ENCODE measurements at regions not wholly inside any gene's neighbourhood (a gene's known extent, or its start where the extent isn't known, plus 50 kb on each side); places are given as distances from the start of the nearest gene placed in this dataset.
A peak's percentile ranks its signal among the peaks of the same experiment; 100 is the strongest.

- H3K9me3 Mint-ChIP-seq (ENCODE audit: unreplicated experiment) = no peaks in the 10 kb centered on the region
- ChIA-PET CTCF (no interaction called here), POLR2A (no interaction called here)
- BruUV-seq (replicated peaks) = no TSS peak
- no peaks in the 10 kb centered on the region for H3K9me3 ChIP-seq
- intact Hi-C loops (cut with micrococcal nuclease; ENCODE audit: unreplicated experiment) = no loop called here
- no peak for TF ChIP-seq CTCF (IDR thresholded peaks at IDR 0.05; ENCODE audit: insufficient read depth in 1 of 2, low read depth in 1 of 2, low read length in 1 of 2, severe bottlenecking in 1 of 2, unreplicated experiment in 1 of 2)
- no peak for DNase-seq
- no peaks in the 10 kb centered on the region for H3K27me3 ChIP-seq (replicated peaks; ENCODE audit: control insufficient read depth, insufficient read depth, low read length)
- H3K36me3 Mint-ChIP-seq (ENCODE audit: insufficient read depth, unreplicated experiment) = no peaks in the 10 kb centered on the region
- no peaks in the 10 kb centered on the region for H3K4me1 ChIP-seq
- H3K4me3 ChIP-seq (ENCODE audit: low read depth, low read length) = no peak overlapping the region
- H3K27me3 Mint-ChIP-seq (ENCODE audit: insufficient read depth, unreplicated experiment) = peaks cover 19% of the 10 kb centered on the region
- no peaks in the 10 kb centered on the region for H3K36me3 ChIP-seq (ENCODE audit: control insufficient read depth, insufficient read depth, low read length)
- no peak overlapping the region for H3K4me3 Mint-ChIP-seq (ENCODE audit: unreplicated experiment)
- H3K27ac Mint-ChIP-seq (ENCODE audit: unreplicated experiment) = no peak overlapping the region
- no peaks in the 10 kb centered on the region for H3K4me1 Mint-ChIP-seq (ENCODE audit: low read depth, unreplicated experiment)
Measured at GRCh38 chr5:4859500-4860235, 280.5 kb upstream of the ADAMTS16 start.

DNA sequence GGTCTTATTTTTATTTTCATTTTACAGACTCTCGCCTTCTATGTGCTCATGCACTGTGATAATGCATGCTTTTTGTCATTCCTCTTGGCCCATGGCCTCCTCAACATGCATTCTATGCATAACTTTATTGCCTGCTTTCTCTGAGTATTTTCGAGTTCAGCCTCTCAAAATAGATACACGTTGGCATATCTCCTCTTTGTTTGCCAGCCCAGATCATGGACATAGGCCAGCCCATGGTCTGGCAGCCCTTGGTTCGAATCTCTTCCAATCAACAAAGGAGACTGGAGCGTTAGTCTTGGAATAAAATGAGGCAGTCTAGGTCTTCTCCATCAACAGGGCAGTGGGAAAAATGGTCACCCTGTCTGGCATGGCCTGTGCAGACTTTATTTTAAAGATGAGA is 279.5 kb upstream of the ADAMTS16 start:
- Mint-ChIP-seq H3K27ac (ENCODE audit: unreplicated experiment) (no peak overlapping the region), H3K36me3 (ENCODE audit: insufficient read depth, unreplicated experiment) (no peaks in the 10 kb centered on the region), H3K9me3 (ENCODE audit: unreplicated experiment) (no peaks in the 10 kb centered on the region), H3K4me3 (ENCODE audit: unreplicated experiment) (no peak overlapping the region), H3K4me1 (ENCODE audit: low read depth, unreplicated experiment) (no peaks in the 10 kb centered on the region), H3K27me3 (ENCODE audit: insufficient read depth, unreplicated experiment) (peaks cover 19% of the 10 kb centered on the region)
- TF ChIP-seq CTCF (IDR thresholded peaks at IDR 0.05; ENCODE audit: insufficient read depth in 1 of 2, low read depth in 1 of 2, low read length in 1 of 2, severe bottlenecking in 1 of 2, unreplicated experiment in 1 of 2) = no peak
- no peak for DNase-seq
- H3K4me3 ChIP-seq (ENCODE audit: low read depth, low read length) = no peak overlapping the region
- POLR2A ChIA-PET = no interaction called here
- CTCF ChIA-PET = interaction anchor here (0.6 kb wide), 1 partner anchor 524 kb away, joined by 6 read pairs; no protein-coding TSS in a partner anchor
- no peaks in the 10 kb centered on the region for H3K36me3 ChIP-seq (ENCODE audit: control insufficient read depth, insufficient read depth, low read length)
- BruUV-seq (replicated peaks) = no TSS peak
- H3K9me3 ChIP-seq = no peaks in the 10 kb centered on the region
- intact Hi-C loops (cut with micrococcal nuclease; ENCODE audit: unreplicated experiment) = no loop called here
- no peaks in the 10 kb centered on the region for H3K27me3 ChIP-seq (replicated peaks; ENCODE audit: control insufficient read depth, insufficient read depth, low read length)
- H3K4me1 ChIP-seq = no peaks in the 10 kb centered on the region

DNA sequence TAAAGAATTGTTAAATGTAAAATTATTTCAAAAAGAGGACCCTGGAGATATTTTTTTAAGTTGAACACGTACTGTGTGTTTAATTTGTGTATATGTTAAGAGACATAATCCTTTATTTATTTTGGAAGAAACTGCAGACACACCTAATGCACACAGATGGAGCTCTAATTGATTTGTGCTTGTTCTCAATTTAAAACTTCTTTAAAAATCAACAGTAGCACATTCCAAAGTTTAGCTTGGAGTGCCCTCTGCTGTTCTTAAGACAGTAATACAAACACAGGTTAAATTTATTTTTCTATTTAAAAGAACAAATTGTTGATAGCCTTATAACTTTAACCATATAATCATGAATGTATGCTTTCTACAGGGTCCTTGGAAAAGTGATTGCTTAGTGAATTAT is 277.6 kb upstream of the ADAMTS16 start:
- Mint-ChIP-seq H3K9me3 (ENCODE audit: unreplicated experiment) (no peaks in the 10 kb centered on the region), H3K4me3 (ENCODE audit: unreplicated experiment) (no peak overlapping the region), H3K36me3 (ENCODE audit: insufficient read depth, unreplicated experiment) (no peaks in the 10 kb centered on the region), H3K27me3 (ENCODE audit: insufficient read depth, unreplicated experiment) (peaks cover 14% of the 10 kb centered on the region), H3K4me1 (ENCODE audit: low read depth, unreplicated experiment) (no peaks in the 10 kb centered on the region), H3K27ac (ENCODE audit: unreplicated experiment) (no peak overlapping the region)
- Histone ChIP-seq H3K36me3 (ENCODE audit: control insufficient read depth, insufficient read depth, low read length) (no peaks in the 10 kb centered on the region), H3K4me3 (ENCODE audit: low read depth, low read length) (no peak overlapping the region), H3K27me3 (replicated peaks; ENCODE audit: control insufficient read depth, insufficient read depth, low read length) (no peaks in the 10 kb centered on the region), H3K4me1 (no peaks in the 10 kb centered on the region), H3K9me3 (no peaks in the 10 kb centered on the region)
- POLR2A ChIA-PET = no interaction called here
- DNase-seq = peak in 1 of 2 experiments; percentile 13
- no TSS peak for BruUV-seq (replicated peaks)
- peak; percentile 66 to 72 for TF ChIP-seq CTCF (IDR thresholded peaks at IDR 0.05; ENCODE audit: insufficient read depth in 1 of 2, low read depth in 1 of 2, low read length in 1 of 2, severe bottlenecking in 1 of 2, unreplicated experiment in 1 of 2)
- intact Hi-C loops (cut with micrococcal nuclease; ENCODE audit: unreplicated experiment) = loop anchor here (2.0 kb wide), 1 partner anchor 350 kb away; no protein-coding TSS in a partner anchor
- CTCF ChIA-PET = interaction anchor here (0.6 kb wide), 2 partner anchors 222 to 560 kb away, joined by 3 to 4 read pairs; partner anchors contain the start of gene ICE1

All from Caco-2 (cell line).